GM19328 (cell line): ENCODE measurements at regions not wholly inside any gene's neighbourhood (a gene's known extent, or its start where the extent isn't known, plus 50 kb on each side); places are given as distances from the start of the nearest gene placed in this dataset.

Source experiments
- ATAC-seq: cut with Tn5 transposase; IDR thresholded peaks from one replicate; pipeline ENCODE4 v1.9.1; 2021; ENCODE audit warnings: mild to moderate bottlenecking, moderate library complexity; ENCODE audit not compliant: unreplicated experiment

DNA sequence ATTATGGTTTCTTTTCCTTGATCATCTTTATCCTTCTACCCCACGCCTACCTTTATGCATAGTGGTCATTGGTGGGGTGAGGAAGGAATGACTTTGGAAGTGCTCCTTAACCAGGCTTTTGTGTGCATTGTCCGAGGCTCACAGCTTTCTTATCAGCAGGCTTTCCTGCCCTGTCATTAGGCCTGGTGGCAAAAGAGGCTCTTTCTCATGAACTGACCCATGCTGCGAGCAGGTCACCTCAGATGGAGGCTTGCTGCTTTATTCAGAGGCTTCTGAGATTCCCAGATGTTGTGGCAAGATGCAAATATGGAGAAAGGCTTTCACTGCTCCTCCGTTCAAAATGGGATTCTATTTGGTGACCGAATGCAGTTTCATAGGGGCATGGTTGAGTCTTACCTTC lies 57.4 kb upstream of the DMRTA1 start:
- ATAC-seq: no peak

DNA sequence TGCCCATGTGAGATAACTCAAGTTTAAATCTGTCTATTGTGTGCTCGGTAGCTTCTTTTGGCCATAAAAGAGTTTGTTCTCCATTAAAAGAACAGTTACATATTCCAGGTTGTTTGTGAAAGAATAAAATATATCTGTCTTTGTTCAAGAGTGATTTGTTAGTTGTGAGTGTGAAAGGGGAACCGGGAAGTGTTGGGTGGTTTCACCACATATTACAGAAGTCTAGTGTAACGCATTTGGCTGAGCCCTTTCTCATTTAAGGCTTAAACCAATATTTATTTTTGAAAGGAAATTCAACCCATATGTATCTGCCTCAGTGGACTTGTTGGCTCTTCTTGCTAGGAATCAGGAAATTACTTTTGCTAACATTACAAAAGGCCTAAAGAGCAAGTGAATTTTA lies 54.1 kb upstream of the DMRTA1 start:
- ATAC-seq: no peak

- no peak for ATAC-seq
Measured at GRCh38 chr9:22395687-22396141, 50.9 kb upstream of the DMRTA1 start.
